Hematopoietic multipotent progenitor cell treated with erythropoietin and hydrocortisone succinate and interleukin-3 and kit ligand, for 15 days (in vitro differentiated cells): ENCODE measurements at regions not wholly inside any gene's neighbourhood (a gene's known extent, or its start where the extent isn't known, plus 50 kb on each side); places are given as distances from the start of the nearest gene placed in this dataset.
"Not testable (repeated sequence)": the region's sequence is repeated elsewhere in the genome, so short reads cannot be mapped to it uniquely, and the experiment has no call there.

Source experiments
- DNase-seq: peaks from one replicate; pipeline ENCODE4 v3.0.0-alpha.2; 2015; ENCODE audit warnings: low spot score

DNA sequence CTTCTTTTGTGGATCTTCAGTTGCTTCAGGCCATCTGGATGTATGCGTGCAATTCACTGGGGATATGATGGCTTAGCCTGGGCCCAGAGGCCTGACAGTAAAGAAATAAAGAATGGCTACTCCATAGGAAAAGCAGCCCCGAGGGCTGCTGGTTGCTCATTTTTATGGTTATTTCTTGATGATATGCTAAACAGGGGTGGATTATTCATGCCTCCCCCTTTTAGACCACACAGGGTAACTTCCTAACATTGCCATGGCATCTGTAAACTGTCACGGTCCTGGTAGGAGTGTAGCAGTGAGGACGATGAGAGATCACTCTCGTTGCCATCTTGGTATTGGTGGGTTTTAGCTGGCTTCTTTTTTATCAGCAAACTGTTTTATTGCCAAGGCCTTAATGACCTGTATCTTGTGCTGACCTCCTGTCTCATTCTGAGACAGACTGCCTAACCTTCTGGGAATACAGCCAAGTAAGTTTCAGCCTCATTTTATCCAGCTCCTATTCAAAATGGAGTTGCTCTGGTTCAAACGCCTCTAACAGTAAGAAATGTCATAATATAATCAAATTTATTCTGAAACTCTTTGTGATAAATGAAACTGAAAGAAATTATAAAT is 60.5 kb downstream of the DSEL start:
- DNase-seq: peak; percentile 5

DNA sequence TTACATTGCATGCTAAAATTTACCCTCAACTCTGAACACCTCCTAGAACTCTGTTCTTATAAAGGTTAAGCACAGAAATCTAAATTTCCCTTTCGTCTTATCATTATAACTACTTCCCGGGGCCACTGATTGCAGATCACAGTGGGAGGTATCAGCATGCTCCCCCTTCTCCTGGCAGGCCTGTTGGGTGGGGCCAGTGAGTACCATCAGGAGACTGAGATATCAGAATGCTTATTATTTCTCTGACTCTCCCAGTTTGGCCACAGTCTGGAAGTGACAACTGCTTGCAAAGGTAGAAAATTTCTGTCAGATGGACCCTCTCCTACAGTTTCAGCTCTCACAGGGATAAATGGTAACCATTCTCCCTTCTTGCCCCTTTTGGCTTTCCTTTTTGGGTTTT is 62.6 kb downstream of the DSEL start:
- peak; percentile 11 for DNase-seq

DNA sequence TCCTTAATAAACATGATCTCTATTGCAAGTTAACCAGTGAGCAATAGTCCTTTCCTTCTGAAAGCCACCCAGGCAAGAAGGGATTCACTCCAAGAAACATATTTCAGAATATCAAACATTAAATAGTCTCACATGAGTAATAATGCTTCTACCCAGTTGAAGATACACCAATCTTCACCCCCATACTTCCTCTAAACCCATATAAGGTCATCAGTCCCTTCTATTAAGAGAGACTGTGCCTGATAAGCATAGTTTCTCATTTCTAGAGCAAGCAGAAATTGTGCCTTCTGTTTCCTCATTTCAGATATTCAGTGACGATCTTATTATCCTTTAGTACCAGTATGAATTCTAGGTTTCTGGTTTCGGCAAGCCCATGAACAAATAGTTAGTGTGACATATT is 64.6 kb downstream of the DSEL start:
- no peak for DNase-seq

DNA sequence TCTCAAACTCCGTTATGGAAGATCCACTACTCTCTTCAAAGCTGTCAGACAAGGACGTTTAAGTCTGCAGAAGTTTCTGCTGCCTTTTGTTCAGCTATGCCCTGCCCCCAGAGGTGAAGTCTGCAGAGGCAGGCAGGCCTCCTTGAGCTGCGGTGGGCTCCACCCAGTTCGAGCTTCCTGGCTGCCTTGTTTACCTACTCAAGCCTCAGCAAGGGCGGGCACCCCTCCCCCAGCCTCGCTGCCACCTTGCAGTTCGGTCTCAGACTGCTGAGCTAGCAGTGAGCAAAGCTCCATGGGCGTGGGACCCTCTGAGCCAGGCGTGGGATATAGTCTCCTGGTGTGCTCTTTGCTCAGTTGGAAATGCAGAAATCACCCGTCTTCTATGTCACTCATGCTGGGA is 65.4 kb downstream of the DSEL start:
- not testable (repeated sequence) for DNase-seq

DNA sequence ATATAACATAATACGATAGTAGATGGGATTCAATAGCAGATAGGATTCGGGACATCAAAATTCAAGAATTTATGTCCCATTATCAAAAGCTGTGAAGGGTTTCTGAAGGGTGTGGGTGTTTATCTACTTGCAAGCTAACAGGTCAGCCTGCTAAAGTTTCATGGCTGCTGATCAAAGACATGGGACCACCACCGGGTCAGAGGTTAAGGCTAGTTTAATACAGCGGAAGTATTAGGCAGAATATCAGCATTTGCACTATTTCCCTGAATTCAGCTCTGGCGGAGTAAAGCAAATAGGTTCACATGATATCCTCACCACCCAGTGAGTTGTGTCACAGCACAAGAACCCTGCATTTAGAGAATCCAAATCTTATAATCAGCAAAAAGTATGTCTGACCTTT is 82.5 kb downstream of the DSEL start:
- DNase-seq: no peak

DNA sequence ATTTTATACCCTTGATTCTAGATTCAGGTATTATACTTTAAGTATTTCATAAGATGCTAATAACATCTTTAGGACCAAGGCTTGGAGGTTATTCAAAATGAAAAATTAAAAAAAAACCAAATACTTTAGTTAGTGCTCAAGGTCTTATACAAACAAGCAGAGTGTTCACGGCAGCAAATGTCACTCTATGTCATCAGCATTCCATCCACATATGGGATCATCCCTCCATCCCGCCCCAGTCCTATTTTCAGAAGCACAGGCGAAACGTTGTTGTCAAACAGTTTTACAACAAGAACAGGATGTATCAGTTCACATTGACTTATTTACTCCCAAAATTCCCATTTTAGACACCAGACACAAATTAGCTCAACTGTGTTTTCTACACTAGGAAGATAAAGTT is 83.7 kb downstream of the DSEL start:
- no peak for DNase-seq

DNA sequence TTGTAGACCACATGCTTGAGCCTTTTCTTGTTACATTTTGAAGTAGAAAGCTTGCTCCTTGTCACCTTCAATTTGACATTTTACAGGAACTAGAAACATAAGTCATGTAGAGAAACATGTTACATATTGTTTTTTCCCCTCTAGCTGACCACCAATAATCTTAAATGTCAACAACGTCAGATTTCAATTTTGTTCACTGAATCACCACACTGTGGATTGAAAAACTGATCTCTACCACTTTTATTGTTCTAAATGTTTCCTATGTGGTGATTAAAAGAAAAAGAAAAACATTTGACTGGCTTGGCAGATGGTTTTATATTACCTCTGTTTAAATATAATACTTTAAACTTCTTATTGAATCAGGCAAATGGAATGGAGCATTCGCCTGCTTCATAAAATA is 87.7 kb downstream of the DSEL start:
- no peak for DNase-seq

DNA sequence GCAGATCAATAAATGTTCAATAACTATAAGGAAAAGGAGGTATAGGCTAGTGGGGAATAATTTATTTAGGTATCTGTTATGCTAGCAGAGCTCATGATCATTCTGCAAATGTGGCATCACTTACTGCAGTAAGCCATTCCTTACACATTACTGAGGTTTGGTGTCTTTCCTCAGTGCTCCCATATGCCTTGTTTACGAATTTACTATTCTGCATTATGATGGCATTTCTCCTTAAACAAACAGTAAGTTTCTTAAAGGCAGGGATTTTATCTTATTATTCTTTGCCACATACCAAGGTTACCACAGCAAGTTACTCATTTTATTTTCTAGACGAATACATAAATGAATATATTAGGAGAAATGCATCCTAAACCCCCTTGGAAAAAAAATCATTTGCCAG is 88.4 kb downstream of the DSEL start:
- DNase-seq: no peak

DNA sequence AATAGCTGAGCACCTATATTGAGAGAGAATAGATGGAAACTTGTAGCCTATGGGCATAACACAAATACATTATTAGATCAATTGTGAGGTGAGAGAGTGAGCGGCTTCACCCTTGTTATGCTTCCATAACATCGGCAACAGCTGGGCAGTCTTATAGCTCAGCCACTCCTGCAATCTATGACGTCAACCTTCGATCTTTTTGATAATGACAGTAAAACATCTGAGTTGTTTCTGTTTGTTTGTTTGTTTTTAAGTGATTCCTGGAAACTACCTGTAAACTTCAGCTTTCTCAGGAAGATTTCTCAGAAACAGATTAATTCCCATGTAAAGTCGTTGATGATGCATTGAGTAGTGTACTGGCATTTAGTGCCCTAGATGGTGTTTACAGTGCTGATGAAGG is 90.0 kb downstream of the DSEL start:
- no peak for DNase-seq

DNA sequence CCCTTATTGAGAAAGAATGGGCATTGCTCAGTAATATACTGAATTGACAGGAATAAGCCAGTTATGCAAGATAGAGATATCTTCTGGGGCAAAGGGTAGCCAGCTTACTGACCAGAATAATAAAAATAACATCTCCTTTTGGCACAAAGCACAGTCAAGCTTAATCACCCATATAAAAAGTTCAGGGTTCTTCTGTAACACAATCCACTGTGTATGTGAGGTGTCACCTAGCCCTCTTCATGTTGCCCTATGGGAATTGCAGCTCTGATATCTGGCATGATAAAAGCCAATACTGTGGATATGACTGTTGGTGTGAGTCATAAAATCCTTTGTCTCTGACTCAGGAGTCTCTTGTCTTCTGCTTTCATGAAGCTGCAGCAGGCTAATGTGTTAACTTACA is 90.8 kb downstream of the DSEL start:
- DNase-seq: no peak

DNA sequence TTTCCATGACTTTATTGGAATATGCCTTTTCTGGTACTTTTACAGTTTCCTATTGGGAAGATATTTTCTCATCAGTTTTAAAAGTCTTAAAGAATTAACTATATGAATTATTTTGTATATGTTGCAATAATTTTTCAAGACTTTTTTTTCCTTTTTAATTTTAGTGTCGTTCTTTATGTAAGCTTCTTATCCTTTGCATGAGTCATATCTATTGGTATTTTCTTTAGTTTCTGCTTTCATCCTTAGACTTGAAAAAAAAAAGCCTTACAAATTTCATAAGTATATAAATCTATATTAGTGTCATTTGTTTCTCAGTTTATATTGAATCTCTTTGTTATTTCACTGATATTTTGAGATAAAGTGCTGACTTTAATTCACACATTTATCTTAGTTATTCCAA is 94.9 kb downstream of the DSEL start:
- DNase-seq: no peak

DNA sequence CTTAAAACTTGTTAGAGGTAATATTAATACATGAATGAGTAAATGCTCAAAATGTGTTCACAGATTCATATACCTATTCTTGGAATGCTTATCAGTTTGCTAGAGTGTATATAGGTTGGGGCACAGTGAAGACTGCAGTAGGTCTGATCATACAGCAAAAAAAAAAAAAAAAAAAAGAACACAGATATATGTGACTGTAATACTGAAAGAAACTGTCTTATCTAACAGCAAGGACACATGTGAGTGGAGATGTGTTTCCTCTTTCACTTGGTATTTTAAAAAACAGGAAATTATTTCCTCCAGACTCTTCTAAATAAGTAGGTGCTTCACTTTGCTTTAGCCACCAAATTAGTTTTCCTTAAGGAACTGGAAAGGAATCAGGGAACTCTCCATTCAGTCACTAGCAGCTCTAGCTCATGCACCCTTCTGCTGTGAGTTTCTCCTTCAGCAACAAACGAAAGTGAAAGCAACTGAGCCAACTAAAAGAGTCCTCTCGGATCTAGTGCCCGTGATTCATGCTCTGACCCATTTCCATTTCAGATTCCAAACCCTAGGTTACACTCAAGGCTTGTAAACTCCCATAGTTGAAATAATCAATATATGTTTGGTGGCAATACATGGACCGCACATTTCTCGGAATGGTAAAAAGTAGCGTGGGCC is 98.5 kb downstream of the DSEL start:
- no peak for DNase-seq

DNA sequence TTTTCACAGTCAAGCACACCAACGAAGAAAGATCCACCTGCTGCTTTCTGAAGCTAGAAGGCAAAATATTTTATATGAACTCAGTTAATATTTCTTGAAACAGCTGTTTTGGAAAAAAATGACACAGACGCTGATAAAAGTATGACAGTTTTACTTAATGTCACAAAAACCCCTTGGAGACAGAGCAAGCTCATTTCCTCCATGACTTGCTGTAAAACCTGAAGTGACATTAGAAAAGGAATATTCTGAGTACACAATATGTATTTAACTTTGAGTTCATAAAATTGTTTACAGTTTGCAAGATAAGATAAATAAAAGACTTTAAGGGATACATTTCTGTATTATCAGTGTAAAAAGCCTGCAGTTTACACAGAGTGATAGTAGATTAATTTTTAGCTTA is 105.4 kb downstream of the DSEL start:
- no peak for DNase-seq

DNA sequence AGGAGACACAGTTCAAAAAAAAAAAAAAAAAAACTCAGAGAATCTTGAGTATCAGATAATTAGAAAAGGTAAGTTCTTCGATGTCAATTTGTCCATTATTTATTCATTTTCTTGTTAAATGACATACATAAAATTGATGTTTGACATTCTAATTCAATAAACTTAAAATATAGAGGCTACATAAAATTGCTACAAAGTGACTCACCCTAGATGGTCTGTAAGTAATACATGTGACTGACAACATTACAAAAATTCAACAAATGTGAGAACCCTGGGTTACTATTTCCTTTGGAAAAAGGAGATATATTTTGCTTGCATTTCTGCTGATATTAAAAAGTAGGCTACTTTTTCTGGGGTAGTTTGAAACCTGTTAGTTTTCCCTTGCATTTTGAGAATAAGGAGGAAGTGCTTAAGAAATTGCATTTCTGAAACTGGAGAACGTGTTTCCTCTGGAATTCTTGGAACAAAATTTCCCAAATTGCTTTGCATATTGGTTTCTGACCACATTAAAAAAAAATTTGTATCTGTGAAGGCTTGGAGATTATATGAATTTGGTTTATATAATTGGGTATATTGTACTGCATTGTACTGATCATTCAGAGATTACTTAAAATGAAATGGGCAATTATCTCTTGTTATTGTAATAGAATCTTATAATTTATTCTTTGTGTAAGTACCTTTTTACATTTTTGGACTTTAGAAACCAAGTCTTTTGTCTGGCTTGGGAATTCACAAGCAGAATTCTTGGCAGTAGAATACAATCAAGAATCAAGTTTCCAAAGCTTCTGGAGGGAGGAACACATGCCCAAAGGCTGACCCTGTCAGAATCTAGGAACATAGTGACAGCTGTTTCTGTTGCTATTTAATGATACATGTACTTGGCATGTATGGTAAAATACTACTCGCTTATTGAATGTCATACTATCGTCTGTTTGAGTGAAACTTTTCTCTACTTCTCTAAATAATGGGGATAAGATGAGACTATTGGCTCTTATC is 106.1 kb downstream of the DSEL start:
- no peak for DNase-seq

DNA sequence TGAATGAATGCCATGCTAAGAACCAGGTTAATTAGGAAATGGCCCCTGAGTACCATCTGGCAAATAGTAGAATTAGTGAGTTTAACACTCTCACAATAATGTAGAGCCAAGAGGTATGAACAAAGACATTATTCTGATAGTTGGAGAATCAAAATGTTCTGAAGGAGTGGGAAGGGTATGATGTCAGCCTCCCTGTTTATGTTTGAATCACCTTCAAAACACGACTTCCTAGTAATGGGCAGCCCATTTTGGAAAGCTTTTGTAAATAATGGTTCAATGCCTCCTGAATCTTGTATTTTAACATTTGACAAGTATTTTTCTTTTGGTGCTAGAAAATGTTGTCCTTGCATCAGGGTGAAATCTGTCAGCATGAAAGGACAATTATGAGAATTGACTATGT is 108.3 kb downstream of the DSEL start:
- no peak for DNase-seq

DNA sequence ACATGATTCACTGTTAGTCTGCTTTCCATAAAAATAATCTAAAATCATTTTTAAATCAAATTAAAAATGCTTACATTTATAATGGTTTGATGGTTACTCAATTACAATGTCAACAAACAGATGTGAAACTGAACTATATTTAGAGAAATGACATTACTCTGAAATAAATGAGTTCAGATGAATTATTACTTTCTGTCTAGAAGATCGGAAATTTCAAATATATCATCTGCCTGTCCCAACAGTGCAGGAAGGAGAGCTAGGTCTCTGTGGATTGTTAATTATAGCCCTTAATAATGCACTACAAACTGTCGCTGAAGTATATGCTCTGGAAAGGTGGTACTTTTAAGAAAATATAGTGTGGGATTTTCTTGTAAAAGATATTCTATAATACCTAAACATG is 109.8 kb downstream of the DSEL start:
- no peak for DNase-seq

DNA sequence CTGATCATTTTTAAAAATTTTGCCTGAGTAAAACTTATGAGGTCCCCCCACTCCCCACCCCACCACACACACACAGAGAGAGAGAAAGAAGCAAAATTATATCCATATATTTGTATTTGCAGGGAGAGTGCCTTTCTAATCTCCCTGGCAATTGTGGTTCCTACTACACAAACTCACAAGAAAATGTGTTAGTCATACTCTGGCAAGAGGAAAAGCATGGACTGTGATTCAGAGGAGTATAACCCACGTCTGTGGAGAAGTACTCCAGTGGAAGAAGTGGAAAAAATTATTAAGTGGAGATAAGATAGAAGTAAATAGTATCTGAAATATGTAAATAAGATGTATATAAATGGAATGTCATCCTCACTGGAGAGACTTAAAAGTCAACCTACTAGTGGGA is 114.0 kb downstream of the DSEL start:
- DNase-seq: no peak

DNA sequence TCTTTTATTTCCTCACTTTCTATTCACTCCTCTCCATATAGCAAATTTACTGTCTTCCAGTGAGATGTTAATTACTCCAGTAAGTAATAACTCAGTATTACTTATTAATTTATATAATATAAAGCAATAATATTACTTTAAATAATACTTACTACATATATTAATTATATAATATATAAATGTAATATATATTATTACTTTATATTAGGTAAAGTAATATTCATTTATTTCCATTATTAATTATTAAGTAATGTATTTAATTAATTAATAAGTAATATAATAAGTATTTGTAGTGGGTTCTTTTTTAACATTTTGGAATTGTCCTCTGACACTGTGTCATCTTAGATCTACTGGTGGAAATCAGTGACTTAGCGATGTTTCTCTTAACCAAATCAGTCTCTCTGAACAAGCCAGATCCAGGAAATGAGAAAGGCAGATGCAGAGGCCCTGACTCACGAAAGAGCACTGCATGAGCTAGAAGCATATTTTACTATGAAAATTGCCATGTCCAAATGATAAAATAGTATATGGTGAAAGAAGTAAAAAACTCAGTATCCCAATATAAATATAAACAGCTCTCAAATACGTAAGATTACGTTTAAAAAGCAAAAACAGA is 115.9 kb downstream of the DSEL start:
- no peak for DNase-seq

DNA sequence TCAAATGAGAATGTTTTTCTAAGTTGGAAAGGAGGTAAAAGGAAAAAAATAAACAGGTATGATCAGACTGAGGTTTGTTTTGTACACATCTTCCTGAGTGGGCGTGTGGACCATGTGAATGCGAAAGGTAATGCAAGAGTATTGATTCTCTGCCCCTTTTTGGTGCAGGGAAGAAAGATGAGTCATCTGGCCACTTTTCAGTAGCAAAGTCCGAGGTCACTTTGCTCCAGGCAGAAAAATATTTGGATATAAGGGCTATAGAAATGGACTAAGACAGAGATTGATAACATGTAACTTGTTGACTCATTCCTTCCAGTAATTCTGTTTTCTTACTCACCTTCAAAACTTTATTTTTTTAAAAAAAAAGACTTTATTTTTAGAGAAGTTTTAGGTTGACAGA is 130.5 kb downstream of the DSEL start:
- no peak for DNase-seq

DNA sequence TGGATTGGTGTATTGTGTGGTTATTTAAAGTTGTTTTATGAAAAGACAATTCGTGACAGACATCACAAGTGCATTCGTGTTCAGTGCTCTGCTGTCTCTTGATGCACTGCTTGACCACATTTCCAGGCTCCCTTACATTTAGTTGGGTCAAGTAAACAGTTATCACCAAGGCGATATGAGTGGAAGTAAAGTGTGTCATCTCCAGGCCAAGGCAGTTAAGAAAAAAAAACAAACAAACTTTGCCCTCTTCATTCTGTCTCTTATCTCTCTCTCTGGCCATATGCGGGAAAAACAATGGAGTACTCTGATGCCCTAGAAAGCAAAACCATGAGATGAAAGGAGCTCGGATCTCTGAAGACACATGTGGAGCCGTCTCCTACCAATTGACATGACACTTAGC is 131.1 kb downstream of the DSEL start:
- no peak for DNase-seq

DNA sequence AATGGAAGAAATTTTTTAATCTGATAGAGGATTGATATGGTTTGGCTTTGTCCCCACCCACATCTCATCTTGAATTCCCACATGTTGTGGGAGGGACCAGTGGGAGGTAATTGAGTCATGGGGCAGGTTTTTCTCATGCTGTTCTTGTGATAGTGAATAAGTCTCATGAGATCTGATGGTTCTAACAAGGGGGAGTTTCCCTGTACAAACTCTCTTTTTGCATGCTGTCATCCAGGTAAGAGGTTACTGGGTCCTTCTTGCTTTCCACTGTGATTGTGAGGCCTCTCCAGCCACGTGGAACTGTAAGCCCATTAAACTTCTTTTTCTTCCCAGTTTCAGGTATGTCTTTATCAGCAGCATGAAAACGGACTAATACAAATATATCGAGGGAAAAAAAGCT is 132.5 kb downstream of the DSEL start:
- DNase-seq: not testable (repeated sequence)

DNA sequence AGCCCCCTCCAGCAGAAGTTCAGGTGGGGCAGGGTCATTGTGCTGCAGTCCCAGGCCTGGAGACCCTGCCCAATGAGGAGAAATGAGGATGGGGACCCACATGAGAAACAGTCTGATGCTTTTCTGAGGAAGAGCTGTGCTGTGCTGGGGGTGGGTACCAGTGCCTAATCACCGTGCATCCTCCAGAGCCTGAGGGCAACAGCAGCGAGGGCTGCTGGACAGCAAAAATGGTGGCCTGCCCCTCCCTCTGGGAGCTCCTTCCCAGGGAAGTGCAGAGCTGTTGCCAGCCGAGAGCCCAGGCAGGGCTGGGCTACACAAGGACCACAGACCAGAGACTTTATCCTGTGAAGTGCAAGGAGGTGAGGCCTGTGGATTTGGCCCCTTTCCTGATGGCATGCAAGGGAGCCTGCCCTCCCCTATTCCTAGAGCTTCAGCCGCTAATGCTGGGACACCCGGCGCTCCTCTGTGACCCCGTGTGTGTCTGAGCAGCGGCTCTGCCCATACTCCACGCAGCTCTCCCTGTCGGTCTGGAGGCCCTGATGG is 134.8 kb downstream of the DSEL start:
- DNase-seq: no peak
